Upper lobe of right lung (tissue), 1 donor: ENCODE measurements at regions not wholly inside any gene's neighbourhood (a gene's known extent, or its start where the extent isn't known, plus 50 kb on each side); places are given as distances from the start of the nearest gene placed in this dataset.

ENCODE experiments used
- ATAC-seq: fragments of 200-7000 bp; cut with Tn5 transposase; one replicate; pipeline ENCODE4 v1.9.1; 2020; ENCODE audit warnings: mild to moderate bottlenecking, moderate library complexity
- DNase-seq: peaks from one replicate; pipeline ENCODE4 v3.0.0-alpha.2; 2020
- H3K27ac ChIP-seq: fragments of 200-600 bp; one replicate; pipeline ENCODE4 v1.8.0; 2022
- H3K27me3 ChIP-seq: fragments of 200-600 bp; one replicate; pipeline ENCODE4 v1.8.0; 2022; ENCODE audit warnings: mild to moderate bottlenecking
- H3K36me3 ChIP-seq: fragments of 200-600 bp; one replicate; pipeline ENCODE4 v1.8.0; 2022
- H3K4me1 ChIP-seq: fragments of 200-600 bp; one replicate; pipeline ENCODE4 v1.8.0; 2022
- H3K4me3 ChIP-seq: fragments of 200-600 bp; one replicate; pipeline ENCODE4 v1.8.0; 2022; ENCODE audit warnings: mild to moderate bottlenecking
- H3K9me3 ChIP-seq: fragments of 200-600 bp; one replicate; pipeline ENCODE4 v1.8.0; 2022
- intact Hi-C: fragments of 100-400 bp; cut with DNase I; formaldehyde crosslinking; loops from one replicate; pipeline ENCODE4 v1.11.0; 2022
- TF ChIP-seq, protein P1 (sequence below): fragments of 200-600 bp; IDR thresholded peaks from one replicate; pipeline ENCODE4 v1.8.0; 2022; ENCODE audit warnings: antibody characterized with exemption
- donor health status: DM: no; HTN: yes; CAD: no; lungs with severe emphysema.

DNA sequence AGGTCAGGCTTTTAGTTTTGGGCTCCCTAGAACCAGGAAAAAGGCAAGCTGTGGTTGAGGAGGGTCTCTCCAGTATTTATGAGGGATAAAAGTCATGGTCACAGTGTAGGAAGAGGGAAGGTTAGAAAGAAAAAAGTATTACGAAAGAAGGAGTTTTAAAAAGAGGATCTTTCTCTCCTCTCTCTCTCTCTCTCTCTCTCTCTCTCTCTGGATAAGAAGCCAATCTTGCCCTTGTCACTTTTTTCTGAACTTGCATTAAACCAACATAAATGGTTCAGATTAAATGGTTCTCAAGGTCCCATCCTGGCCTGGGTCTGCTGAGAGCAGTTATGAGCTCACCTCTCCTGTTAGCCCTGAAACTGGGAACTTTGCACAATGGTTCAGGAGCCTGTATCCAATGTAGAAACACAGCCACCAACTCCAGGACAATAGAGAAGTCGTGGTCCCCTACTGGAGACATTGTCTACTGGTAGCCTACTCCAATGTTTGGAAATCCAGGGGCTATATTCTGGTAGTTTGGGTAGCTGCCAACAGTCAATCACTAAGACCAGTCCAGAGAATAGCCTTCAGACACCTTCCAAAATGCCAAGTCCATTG is 131.9 kb downstream of the DAD1 start:
- DNase-seq = no peak
- intact Hi-C loops = no loop called here
- ATAC-seq = no peak
- peaks cover 10% of the 10 kb centered on the region for H3K4me1 ChIP-seq
- TF ChIP-seq, protein P1, sequence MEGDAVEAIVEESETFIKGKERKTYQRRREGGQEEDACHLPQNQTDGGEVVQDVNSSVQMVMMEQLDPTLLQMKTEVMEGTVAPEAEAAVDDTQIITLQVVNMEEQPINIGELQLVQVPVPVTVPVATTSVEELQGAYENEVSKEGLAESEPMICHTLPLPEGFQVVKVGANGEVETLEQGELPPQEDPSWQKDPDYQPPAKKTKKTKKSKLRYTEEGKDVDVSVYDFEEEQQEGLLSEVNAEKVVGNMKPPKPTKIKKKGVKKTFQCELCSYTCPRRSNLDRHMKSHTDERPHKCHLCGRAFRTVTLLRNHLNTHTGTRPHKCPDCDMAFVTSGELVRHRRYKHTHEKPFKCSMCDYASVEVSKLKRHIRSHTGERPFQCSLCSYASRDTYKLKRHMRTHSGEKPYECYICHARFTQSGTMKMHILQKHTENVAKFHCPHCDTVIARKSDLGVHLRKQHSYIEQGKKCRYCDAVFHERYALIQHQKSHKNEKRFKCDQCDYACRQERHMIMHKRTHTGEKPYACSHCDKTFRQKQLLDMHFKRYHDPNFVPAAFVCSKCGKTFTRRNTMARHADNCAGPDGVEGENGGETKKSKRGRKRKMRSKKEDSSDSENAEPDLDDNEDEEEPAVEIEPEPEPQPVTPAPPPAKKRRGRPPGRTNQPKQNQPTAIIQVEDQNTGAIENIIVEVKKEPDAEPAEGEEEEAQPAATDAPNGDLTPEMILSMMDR = no peak
- no peak overlapping the region for H3K4me3 ChIP-seq
- H3K36me3 ChIP-seq = no peaks in the 10 kb centered on the region
- H3K27ac ChIP-seq = no peak overlapping the region
- H3K9me3 ChIP-seq = no peaks in the 10 kb centered on the region
- H3K27me3 ChIP-seq = no peaks in the 10 kb centered on the region

GRCh38 chr14:22456421-22456820 is 132.6 kb downstream of the DAD1 start:
- H3K36me3 ChIP-seq = no peaks in the 10 kb centered on the region
- H3K27ac ChIP-seq = no peak overlapping the region
- H3K9me3 ChIP-seq = no peaks in the 10 kb centered on the region
- H3K4me1 ChIP-seq = peaks cover 10% of the 10 kb centered on the region
- H3K4me3 ChIP-seq = no peak overlapping the region
- no peaks in the 10 kb centered on the region for H3K27me3 ChIP-seq
- intact Hi-C loops = no loop called here
- no peak for ATAC-seq
- TF ChIP-seq, protein P1 = no peak
- no peak for DNase-seq

GRCh38 chr14:22452330-22452729 is 136.7 kb downstream of the DAD1 start:
- intact Hi-C loops = no loop called here

DNA sequence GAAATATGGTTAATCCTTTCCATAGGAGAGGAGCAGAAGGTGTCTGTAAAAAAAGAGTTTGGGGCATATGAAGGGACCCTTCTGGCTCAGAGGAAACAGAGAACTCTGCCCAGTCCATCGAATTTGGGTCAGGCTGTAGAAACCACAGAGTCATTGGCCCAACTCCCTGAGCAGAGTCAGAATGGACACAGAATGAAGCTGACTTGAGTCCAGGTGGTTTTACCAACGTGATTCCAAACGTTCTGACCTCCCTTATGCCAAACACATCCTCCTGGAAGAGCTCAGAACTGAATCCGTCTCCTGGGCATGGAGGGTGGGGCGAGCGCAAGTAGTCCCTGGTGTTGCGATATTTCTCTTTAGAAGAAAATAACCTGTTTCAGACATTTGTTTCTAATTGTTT is 138.8 kb downstream of the DAD1 start:
- H3K27ac ChIP-seq = no peak overlapping the region
- no peak for ATAC-seq
- peaks cover 10% of the 10 kb centered on the region for H3K4me1 ChIP-seq
- TF ChIP-seq, protein P1 = no peak
- H3K36me3 ChIP-seq = no peaks in the 10 kb centered on the region
- no peak for DNase-seq
- intact Hi-C loops = no loop called here
- no peaks in the 10 kb centered on the region for H3K9me3 ChIP-seq
- H3K27me3 ChIP-seq = no peaks in the 10 kb centered on the region
- H3K4me3 ChIP-seq = no peak overlapping the region

More at GRCh38 chr14:22452330-22452729, 136.7 kb downstream of the DAD1 start:
- no peak for ATAC-seq
- H3K36me3 ChIP-seq = no peaks in the 10 kb centered on the region
- TF ChIP-seq, protein P1 = no peak
- no peaks in the 10 kb centered on the region for H3K9me3 ChIP-seq
- no peak overlapping the region for H3K27ac ChIP-seq
- H3K27me3 ChIP-seq = no peaks in the 10 kb centered on the region
- H3K4me1 ChIP-seq = peaks cover 10% of the 10 kb centered on the region
- DNase-seq = no peak
- no peak overlapping the region for H3K4me3 ChIP-seq

DNA sequence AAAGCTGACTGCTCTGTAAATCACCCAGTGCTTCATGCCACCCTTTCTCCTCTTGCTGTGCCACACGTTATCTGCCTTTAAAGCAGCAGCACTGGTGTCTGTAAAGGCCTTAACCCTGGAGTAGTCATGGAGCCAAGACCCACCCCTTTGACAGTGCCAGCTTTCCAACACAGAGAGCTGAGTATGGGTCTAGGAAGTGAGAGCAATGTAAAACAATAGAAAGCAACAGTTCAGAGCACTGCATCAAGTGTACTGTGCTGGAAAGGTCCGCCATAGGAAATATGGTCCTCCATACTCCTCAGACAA is 139.5 kb downstream of the DAD1 start:
- no peak overlapping the region for H3K4me3 ChIP-seq
- ATAC-seq = no peak
- peaks cover 10% of the 10 kb centered on the region for H3K4me1 ChIP-seq
- no peaks in the 10 kb centered on the region for H3K27me3 ChIP-seq
- no peak for DNase-seq
- TF ChIP-seq, protein P1 = no peak
- intact Hi-C loops = no loop called here
- no peaks in the 10 kb centered on the region for H3K36me3 ChIP-seq
- H3K27ac ChIP-seq = no peak overlapping the region
- no peaks in the 10 kb centered on the region for H3K9me3 ChIP-seq
